KOPT-K1 (cell line): ENCODE measurements at regions not wholly inside any gene's neighbourhood (a gene's known extent, or its start where the extent isn't known, plus 50 kb on each side); places are given as distances from the start of the nearest gene placed in this dataset.

Source experiments
- H3K27ac ChIP-seq: fragments of 200-600 bp; sonication (generic); 2 replicates; pipeline ENCODE4 v1.5.1; 2016; ENCODE audit warnings: antibody characterized with exemption, mild to moderate bottlenecking, low read depth, low read length; ENCODE audit not compliant: poor library complexity, severe bottlenecking
- H3K36me3 ChIP-seq: fragments of 200-600 bp; sonication (generic); 2 replicates; pipeline ENCODE4 v1.5.1; 2017; ENCODE audit warnings: antibody characterized with exemption, mild to moderate bottlenecking, low read length, moderate library complexity; ENCODE audit not compliant: insufficient read depth
- H3K9me3 ChIP-seq: fragments of 200-600 bp; sonication (generic); 2 replicates; pipeline ENCODE4 v1.5.1; 2017; ENCODE audit warnings: antibody characterized with exemption, low read length, mild to moderate bottlenecking; ENCODE audit not compliant: insufficient read depth, poor library complexity, severe bottlenecking

- no peaks in the 10 kb centered on the region for H3K36me3 ChIP-seq
- no peak overlapping the region for H3K27ac ChIP-seq
- H3K9me3 ChIP-seq, result no peaks in the 10 kb centered on the region
Observed at GRCh38 chr17:71035226-71035625, 865.9 kb downstream of the KCNJ2 start.

- H3K9me3 ChIP-seq, result no peaks in the 10 kb centered on the region
- no peak overlapping the region for H3K27ac ChIP-seq
- H3K36me3 ChIP-seq, result no peaks in the 10 kb centered on the region
Observed at GRCh38 chr17:71037386-71037785, 868.1 kb downstream of the KCNJ2 start.

- no peaks in the 10 kb centered on the region for H3K9me3 ChIP-seq
- H3K27ac ChIP-seq, result no peak overlapping the region
- H3K36me3 ChIP-seq, result no peaks in the 10 kb centered on the region
Observed at GRCh38 chr17:71039391-71039790, 870.1 kb downstream of the KCNJ2 start.

GRCh38 chr17:71052971-71053370 is 883.6 kb downstream of the KCNJ2 start:
- H3K9me3 ChIP-seq, result peaks cover 3% of the 10 kb centered on the region

GRCh38 chr17:71055128-71055527 is 885.8 kb downstream of the KCNJ2 start:
- Histone ChIP-seq H3K9me3 (peaks cover 3% of the 10 kb centered on the region), H3K27ac (no peak overlapping the region), H3K36me3 (no peaks in the 10 kb centered on the region)

More at GRCh38 chr17:71052971-71053370, 883.6 kb downstream of the KCNJ2 start:
- Histone ChIP-seq H3K27ac (no peak overlapping the region), H3K36me3 (no peaks in the 10 kb centered on the region)

GRCh38 chr17:71057448-71057847 is 888.1 kb downstream of the KCNJ2 start:
- Histone ChIP-seq H3K36me3 (no peaks in the 10 kb centered on the region), H3K9me3 (no peaks in the 10 kb centered on the region), H3K27ac (no peak overlapping the region)

- no peaks in the 10 kb centered on the region for H3K9me3 ChIP-seq
- no peaks in the 10 kb centered on the region for H3K36me3 ChIP-seq
- no peak overlapping the region for H3K27ac ChIP-seq
Observed at GRCh38 chr17:71057938-71058337, 888.6 kb downstream of the KCNJ2 start.

- H3K27ac ChIP-seq, result no peak overlapping the region
- no peaks in the 10 kb centered on the region for H3K36me3 ChIP-seq
- H3K9me3 ChIP-seq, result no peaks in the 10 kb centered on the region
Observed at GRCh38 chr17:71063127-71063526, 893.8 kb downstream of the KCNJ2 start.

- H3K9me3 ChIP-seq, result no peaks in the 10 kb centered on the region
- H3K36me3 ChIP-seq, result no peaks in the 10 kb centered on the region
- H3K27ac ChIP-seq, result no peak overlapping the region
Observed at GRCh38 chr17:71063559-71063958, 894.2 kb downstream of the KCNJ2 start.

- Histone ChIP-seq H3K36me3 (no peaks in the 10 kb centered on the region), H3K9me3 (no peaks in the 10 kb centered on the region), H3K27ac (no peak overlapping the region)
Observed at GRCh38 chr17:71067669-71068407, 898.5 kb downstream of the KCNJ2 start.

- H3K36me3 ChIP-seq, result no peaks in the 10 kb centered on the region
- H3K9me3 ChIP-seq, result no peaks in the 10 kb centered on the region
- H3K27ac ChIP-seq, result no peak overlapping the region
Observed at GRCh38 chr17:71068408-71068750, 899.0 kb downstream of the KCNJ2 start.

- Histone ChIP-seq H3K27ac (no peak overlapping the region), H3K36me3 (no peaks in the 10 kb centered on the region), H3K9me3 (no peaks in the 10 kb centered on the region)
Observed at GRCh38 chr17:71071041-71071440, 901.7 kb downstream of the KCNJ2 start.

- Histone ChIP-seq H3K36me3 (no peaks in the 10 kb centered on the region), H3K9me3 (no peaks in the 10 kb centered on the region), H3K27ac (no peak overlapping the region)
Observed at GRCh38 chr17:71071837-71072236, 902.5 kb downstream of the KCNJ2 start.

- H3K36me3 ChIP-seq, result no peaks in the 10 kb centered on the region
- H3K9me3 ChIP-seq, result no peaks in the 10 kb centered on the region
- no peak overlapping the region for H3K27ac ChIP-seq
Observed at GRCh38 chr17:71080937-71081336, 911.6 kb downstream of the KCNJ2 start.

- Histone ChIP-seq H3K27ac (no peak overlapping the region), H3K36me3 (no peaks in the 10 kb centered on the region)
Observed at GRCh38 chr17:71081666-71082065, 912.3 kb downstream of the KCNJ2 start.

GRCh38 chr17:71084219-71084618 is 914.9 kb downstream of the KCNJ2 start:
- no peak overlapping the region for H3K27ac ChIP-seq
- H3K36me3 ChIP-seq, result no peaks in the 10 kb centered on the region

More at GRCh38 chr17:71081666-71082065, 912.3 kb downstream of the KCNJ2 start:
- H3K9me3 ChIP-seq, result no peaks in the 10 kb centered on the region

More at GRCh38 chr17:71084219-71084618, 914.9 kb downstream of the KCNJ2 start:
- no peaks in the 10 kb centered on the region for H3K9me3 ChIP-seq
